ENCODE measurements at regions not wholly inside any gene's neighbourhood (a gene's known extent, or its start where the extent isn't known, plus 50 kb on each side); places are given as distances from the start of the nearest gene placed in this dataset.
"Not testable (repeated sequence)": the region's sequence is repeated elsewhere in the genome, so short reads cannot be mapped to it uniquely, and the experiment has no call there.

DNA sequence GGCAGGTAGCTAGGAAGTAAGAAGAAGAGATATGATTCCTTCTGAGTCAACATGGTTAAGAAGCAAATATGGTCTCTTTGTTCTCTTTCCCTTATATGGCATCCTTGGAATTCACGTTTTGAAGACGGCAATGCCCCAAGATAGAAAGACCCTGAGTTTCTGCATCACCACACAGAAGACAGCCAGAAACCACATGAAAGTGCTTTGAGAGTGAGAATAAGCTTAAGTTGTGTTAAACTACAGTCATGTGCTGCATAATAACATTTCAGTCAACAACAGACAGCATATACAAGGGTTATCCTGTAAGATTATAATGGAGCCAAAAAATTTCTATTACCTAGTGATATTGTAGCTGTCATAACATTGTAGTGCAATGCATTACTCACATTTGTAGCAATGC lies 89.9 kb upstream of the STEAP1 start:
- no peak for DNase-seq
- Histone ChIP-seq H3K4me1 (no peaks in the 10 kb centered on the region), H3K27me3 (no peaks in the 10 kb centered on the region), H3K9me3 (no peaks in the 10 kb centered on the region), H3K4me3 (no peak overlapping the region), H3K27ac (no peak overlapping the region), H3K36me3 (no peaks in the 10 kb centered on the region)
- intact Hi-C loops (cut with DNase I) = no loop called here
- TF ChIP-seq, protein P1, sequence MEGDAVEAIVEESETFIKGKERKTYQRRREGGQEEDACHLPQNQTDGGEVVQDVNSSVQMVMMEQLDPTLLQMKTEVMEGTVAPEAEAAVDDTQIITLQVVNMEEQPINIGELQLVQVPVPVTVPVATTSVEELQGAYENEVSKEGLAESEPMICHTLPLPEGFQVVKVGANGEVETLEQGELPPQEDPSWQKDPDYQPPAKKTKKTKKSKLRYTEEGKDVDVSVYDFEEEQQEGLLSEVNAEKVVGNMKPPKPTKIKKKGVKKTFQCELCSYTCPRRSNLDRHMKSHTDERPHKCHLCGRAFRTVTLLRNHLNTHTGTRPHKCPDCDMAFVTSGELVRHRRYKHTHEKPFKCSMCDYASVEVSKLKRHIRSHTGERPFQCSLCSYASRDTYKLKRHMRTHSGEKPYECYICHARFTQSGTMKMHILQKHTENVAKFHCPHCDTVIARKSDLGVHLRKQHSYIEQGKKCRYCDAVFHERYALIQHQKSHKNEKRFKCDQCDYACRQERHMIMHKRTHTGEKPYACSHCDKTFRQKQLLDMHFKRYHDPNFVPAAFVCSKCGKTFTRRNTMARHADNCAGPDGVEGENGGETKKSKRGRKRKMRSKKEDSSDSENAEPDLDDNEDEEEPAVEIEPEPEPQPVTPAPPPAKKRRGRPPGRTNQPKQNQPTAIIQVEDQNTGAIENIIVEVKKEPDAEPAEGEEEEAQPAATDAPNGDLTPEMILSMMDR (IDR thresholded peaks at IDR 0.05) = no peak
- WGBS (ENCODE audit: insufficient coverage, low coverage, low lambda C conversion rate, missing lambda C conversion rate) = 65% methylated on average over 2 of the region's 2 CpGs
- no peak for ATAC-seq

DNA sequence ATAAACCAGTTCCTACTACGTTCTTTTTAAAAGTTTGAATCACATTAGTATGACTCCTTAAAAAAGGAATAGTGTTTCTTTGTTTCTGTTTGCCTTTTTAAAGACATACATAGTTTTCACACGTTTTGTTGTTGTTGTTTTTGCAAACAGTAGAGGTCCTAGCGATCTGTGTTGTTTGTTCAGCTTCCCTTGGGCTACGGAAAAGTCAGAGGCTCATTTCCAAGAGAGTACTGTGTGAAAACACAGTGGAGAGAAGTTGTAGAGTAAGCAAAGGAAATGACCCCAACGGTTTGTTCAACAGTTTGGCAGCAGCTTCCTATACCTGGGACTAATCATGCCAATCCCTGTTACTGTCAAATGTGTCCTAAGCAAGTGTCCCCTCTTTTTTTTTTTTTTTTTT lies 87.1 kb upstream of the STEAP1 start:
- intact Hi-C loops (cut with DNase I) = no loop called here
- DNase-seq (no peak), ATAC-seq (no peak)
- no peak overlapping the region for H3K4me3 ChIP-seq
- no peak overlapping the region for H3K27ac ChIP-seq
- H3K9me3 ChIP-seq = no peaks in the 10 kb centered on the region
- no peaks in the 10 kb centered on the region for H3K4me1 ChIP-seq
- TF ChIP-seq, protein P1 (IDR thresholded peaks at IDR 0.05) = no peak
- TF ChIP-seq POLR2A (IDR thresholded peaks at IDR 0.05) = no peak
- H3K27me3 ChIP-seq = no peaks in the 10 kb centered on the region
- H3K36me3 ChIP-seq = no peaks in the 10 kb centered on the region
- WGBS (ENCODE audit: insufficient coverage, low coverage, low lambda C conversion rate, missing lambda C conversion rate) = 7% methylated on average over 5 of the region's 5 CpGs

DNA sequence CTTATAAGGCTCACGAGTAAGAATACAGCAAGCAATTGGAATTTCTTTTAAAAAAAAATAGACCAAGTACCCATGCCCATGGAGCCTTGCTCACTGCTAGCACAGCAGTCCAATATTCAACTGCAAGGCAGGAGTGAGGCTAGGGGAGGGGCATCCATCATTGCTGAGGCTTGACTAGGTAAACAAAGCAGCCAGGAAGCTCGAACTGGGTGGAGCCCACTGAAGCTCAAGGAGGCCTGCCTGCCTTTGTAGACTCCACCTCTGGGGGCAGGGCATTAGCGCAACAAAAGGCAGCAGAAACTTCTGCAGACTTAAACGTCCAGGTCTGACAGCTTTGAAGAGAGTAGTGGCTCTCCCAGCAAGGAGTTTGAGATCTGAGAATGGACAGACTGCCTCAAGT lies 84.0 kb upstream of the STEAP1 start:
- H3K27me3 ChIP-seq; intact Hi-C loops (cut with DNase I); H3K27ac ChIP-seq; H3K36me3 ChIP-seq; DNase-seq; ATAC-seq; H3K4me3 ChIP-seq; H3K4me1 ChIP-seq; H3K9me3 ChIP-seq: not testable (repeated sequence)
- 24% methylated on average over 3 of the region's 4 CpGs for WGBS (ENCODE audit: insufficient coverage, low coverage, low lambda C conversion rate, missing lambda C conversion rate)

DNA sequence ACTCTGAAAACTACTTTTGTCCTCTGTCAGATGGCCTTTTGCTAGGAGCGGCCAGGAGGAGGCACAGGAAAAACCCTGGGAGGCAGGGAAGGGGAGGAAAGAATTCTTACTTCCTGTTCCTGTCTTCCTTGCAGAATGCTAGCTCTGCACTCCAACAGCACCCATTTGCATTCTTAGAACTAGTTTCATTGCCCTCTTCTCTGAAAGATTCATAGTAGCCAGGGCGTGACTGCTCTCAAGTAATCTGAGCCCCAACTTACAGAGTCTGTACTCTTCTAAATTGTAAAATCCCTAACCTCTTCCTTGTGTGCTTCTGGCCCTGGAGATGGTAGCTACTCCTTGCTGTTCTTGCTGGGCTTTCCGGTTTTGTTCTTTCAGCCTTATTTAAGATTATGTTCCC lies 75.3 kb upstream of the STEAP1 start:
- Histone ChIP-seq H3K27me3 (no peaks in the 10 kb centered on the region), H3K4me3 (no peak overlapping the region), H3K36me3 (no peaks in the 10 kb centered on the region), H3K27ac (no peak overlapping the region), H3K9me3 (no peaks in the 10 kb centered on the region), H3K4me1 (no peaks in the 10 kb centered on the region)
- DNase-seq (no peak), ATAC-seq (no peak)
- 51% methylated on average over 3 of the region's 3 CpGs for WGBS (ENCODE audit: insufficient coverage, low coverage, low lambda C conversion rate, missing lambda C conversion rate)
- no peak for TF ChIP-seq POLR2A (IDR thresholded peaks at IDR 0.05)
- TF ChIP-seq, protein P1 (IDR thresholded peaks at IDR 0.05) = no peak
- intact Hi-C loops (cut with DNase I) = no loop called here

DNA sequence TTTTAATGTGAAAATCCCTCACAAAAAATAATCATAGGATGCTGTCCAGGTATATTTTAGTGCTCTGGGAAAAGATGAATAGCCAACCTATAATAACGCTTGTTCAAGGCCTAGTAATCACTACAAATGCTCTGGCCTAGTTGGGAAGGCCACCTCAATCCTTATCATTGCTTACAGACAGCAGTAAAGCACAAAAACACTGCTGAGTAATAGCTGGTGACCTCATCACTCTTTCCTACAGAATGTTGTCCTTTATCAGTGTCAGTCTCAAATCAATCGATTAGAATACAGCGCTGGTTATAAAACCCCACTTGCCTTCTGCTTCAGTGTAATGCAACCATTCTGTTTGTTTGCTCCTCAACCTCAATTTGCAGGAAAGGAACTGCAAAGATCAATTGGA lies 72.6 kb upstream of the STEAP1 start:
- H3K9me3 ChIP-seq = no peaks in the 10 kb centered on the region
- no peaks in the 10 kb centered on the region for H3K27me3 ChIP-seq
- 81% methylated on average over 3 of the region's 3 CpGs for WGBS (ENCODE audit: insufficient coverage, low coverage, low lambda C conversion rate, missing lambda C conversion rate)
- no peaks in the 10 kb centered on the region for H3K36me3 ChIP-seq
- DNase-seq (no peak), ATAC-seq (peak in 1 of 4 donors; percentile 51)
- no peaks in the 10 kb centered on the region for H3K4me1 ChIP-seq
- H3K27ac ChIP-seq = no peak overlapping the region
- intact Hi-C loops (cut with DNase I) = no loop called here
- TF ChIP-seq, protein P1 (IDR thresholded peaks at IDR 0.05) = no peak
- TF ChIP-seq POLR2A (IDR thresholded peaks at IDR 0.05) = no peak
- no peak overlapping the region for H3K4me3 ChIP-seq

Measured in right lobe of liver (tissue), 6 donors.